CD4-positive, alpha-beta T cell (primary cell): ENCODE measurements at regions not wholly inside any gene's neighbourhood (a gene's known extent, or its start where the extent isn't known, plus 50 kb on each side); places are given as distances from the start of the nearest gene placed in this dataset.

Source experiments
- ATAC-seq: fragments of 200-7000 bp; cut with Tn5 transposase; one replicate; pipeline ENCODE4 v1.10.0; 2022; ENCODE audit warnings: mild to moderate bottlenecking; ENCODE audit not compliant: poor library complexity
- CTCF ChIA-PET: fragments of 350-600 bp; sonication (Branson Sonifier 250); formaldehyde crosslinking; loops from one replicate; lab custom pipeline; 2021; ENCODE audit warnings: antibody characterized with exemption, inconsistent platforms; lab: Charles Lee
- POLR2A ChIA-PET: fragments of 350-600 bp; sonication (Branson Sonifier 250); formaldehyde crosslinking; loops from one replicate; lab custom pipeline; 2021; ENCODE audit warnings: antibody characterized with exemption, inconsistent platforms; lab: Charles Lee
- DNase-seq, 14 experiments: peaks; one replicate each; pipeline ENCODE4 v3.0.0-alpha.2; 2013 to 2020; ENCODE audit warnings: mixed read lengths in 2 of 14
- H3K27ac ChIP-seq, 2 donors: one replicate each; pipeline versions ENCODE4 v1.5.1 to v1.7.0; 2013; ENCODE audit warnings: low read length in 2 of 2, low read depth in 1 of 2, mild to moderate bottlenecking in 1 of 2
- H3K27me3 ChIP-seq, 2 experiments: 1 replicate in 1 of 2; 2 replicates in 1 of 2; pipeline versions ENCODE4 v1.6.1 to v1.7.0; 2013; ENCODE audit warnings: low read length in 2 of 2, control low read depth in 1 of 2, mild to moderate bottlenecking in 1 of 2, moderate library complexity in 1 of 2; ENCODE audit not compliant: insufficient read depth in 2 of 2, control insufficient read depth in 1 of 2
- H3K36me3 ChIP-seq: one replicate; pipeline ENCODE4 v1.6.1; 2013; ENCODE audit warnings: low read length, control low read depth; ENCODE audit not compliant: insufficient read depth
- H3K4me1 ChIP-seq: one replicate; pipeline ENCODE4 v1.6.1; 2013; ENCODE audit warnings: low read length, control low read depth; ENCODE audit not compliant: insufficient read depth
- H3K4me3 ChIP-seq: one replicate; pipeline ENCODE4 v1.5.1; 2013; ENCODE audit warnings: mild to moderate bottlenecking, low read length, moderate library complexity
- H3K9me3 ChIP-seq, 2 experiments: 1 replicate in 1 of 2; 2 replicates in 1 of 2; pipeline versions ENCODE4 v1.6.1 to v1.7.0; 2013; ENCODE audit warnings: low read length in 2 of 2, mild to moderate bottlenecking in 2 of 2, control low read depth in 1 of 2, moderate library complexity in 1 of 2; ENCODE audit not compliant: control insufficient read depth in 1 of 2, insufficient read depth in 1 of 2
- H3K27ac Mint-ChIP-seq: one replicate; pipeline ENCODE4 v1.8.0; 2020; ENCODE audit warnings: mixed read lengths
- H3K27me3 Mint-ChIP-seq: one replicate; pipeline ENCODE4 v1.8.0; 2021; ENCODE audit warnings: mixed read lengths
- H3K36me3 Mint-ChIP-seq: one replicate; pipeline ENCODE4 v1.8.0; 2021; ENCODE audit warnings: low read depth, mixed read lengths
- H3K4me1 Mint-ChIP-seq: one replicate; pipeline ENCODE4 v1.8.0; 2021; ENCODE audit warnings: low read depth, mixed read lengths
- H3K4me3 Mint-ChIP-seq: one replicate; pipeline ENCODE4 v1.8.0; 2020; ENCODE audit warnings: mild to moderate bottlenecking, mixed read lengths
- H3K9me3 Mint-ChIP-seq: one replicate; pipeline ENCODE4 v1.8.0; 2020; ENCODE audit warnings: mixed read lengths
- intact Hi-C, 2 experiments: fragments of 100-400 bp; cut with DNase I in 1 of 2; cut with micrococcal nuclease in 1 of 2; formaldehyde crosslinking; loops; one replicate each; pipeline versions ENCODE4 v1.15.1 to v1.9.0; 2023 to 2025; cut with DNase I, micrococcal nuclease
- TF ChIP-seq, protein P1 (sequence below): fragments of 200-600 bp; IDR thresholded peaks from one replicate; pipeline ENCODE4 v1.8.0; 2022; ENCODE audit warnings: antibody characterized with exemption, mild to moderate bottlenecking

DNA sequence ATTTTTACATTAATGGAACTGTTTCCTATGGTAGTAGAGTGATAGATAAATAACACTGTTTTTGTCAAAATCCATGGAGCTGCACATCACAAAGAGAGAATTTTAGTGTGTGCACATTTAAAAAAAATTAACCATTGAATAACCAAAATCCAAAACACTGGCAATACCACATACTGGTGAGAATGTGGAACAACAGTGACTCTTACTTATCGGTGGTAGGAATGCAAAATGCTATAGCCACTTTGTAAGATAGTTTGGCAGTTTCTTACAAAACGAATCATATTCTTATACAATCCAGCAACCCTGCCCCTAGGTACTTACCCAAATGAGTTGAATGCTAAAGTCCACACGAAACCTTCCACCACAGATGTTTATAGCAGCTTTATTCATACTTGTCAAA is 229.6 kb upstream of the GPR101 start:
- no peaks in the 10 kb centered on the region for H3K4me1 Mint-ChIP-seq
- no peak overlapping the region for H3K27ac ChIP-seq
- H3K36me3 ChIP-seq = no peaks in the 10 kb centered on the region
- TF ChIP-seq, protein P1, sequence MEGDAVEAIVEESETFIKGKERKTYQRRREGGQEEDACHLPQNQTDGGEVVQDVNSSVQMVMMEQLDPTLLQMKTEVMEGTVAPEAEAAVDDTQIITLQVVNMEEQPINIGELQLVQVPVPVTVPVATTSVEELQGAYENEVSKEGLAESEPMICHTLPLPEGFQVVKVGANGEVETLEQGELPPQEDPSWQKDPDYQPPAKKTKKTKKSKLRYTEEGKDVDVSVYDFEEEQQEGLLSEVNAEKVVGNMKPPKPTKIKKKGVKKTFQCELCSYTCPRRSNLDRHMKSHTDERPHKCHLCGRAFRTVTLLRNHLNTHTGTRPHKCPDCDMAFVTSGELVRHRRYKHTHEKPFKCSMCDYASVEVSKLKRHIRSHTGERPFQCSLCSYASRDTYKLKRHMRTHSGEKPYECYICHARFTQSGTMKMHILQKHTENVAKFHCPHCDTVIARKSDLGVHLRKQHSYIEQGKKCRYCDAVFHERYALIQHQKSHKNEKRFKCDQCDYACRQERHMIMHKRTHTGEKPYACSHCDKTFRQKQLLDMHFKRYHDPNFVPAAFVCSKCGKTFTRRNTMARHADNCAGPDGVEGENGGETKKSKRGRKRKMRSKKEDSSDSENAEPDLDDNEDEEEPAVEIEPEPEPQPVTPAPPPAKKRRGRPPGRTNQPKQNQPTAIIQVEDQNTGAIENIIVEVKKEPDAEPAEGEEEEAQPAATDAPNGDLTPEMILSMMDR = no peak
- DNase-seq = no peak
- H3K27me3 Mint-ChIP-seq = no peaks in the 10 kb centered on the region
- no peaks in the 10 kb centered on the region for H3K4me1 ChIP-seq
- CTCF ChIA-PET = no interaction called here
- ATAC-seq = no peak
- no peak overlapping the region for H3K27ac Mint-ChIP-seq
- no peaks in the 10 kb centered on the region for H3K36me3 Mint-ChIP-seq
- no peaks in the 10 kb centered on the region for H3K9me3 ChIP-seq
- H3K27me3 ChIP-seq = no peaks in the 10 kb centered on the region
- intact Hi-C loops = no loop called here
- POLR2A ChIA-PET = no interaction called here
- no peak overlapping the region for H3K4me3 Mint-ChIP-seq
- H3K4me3 ChIP-seq = no peak overlapping the region
- no peaks in the 10 kb centered on the region for H3K9me3 Mint-ChIP-seq

DNA sequence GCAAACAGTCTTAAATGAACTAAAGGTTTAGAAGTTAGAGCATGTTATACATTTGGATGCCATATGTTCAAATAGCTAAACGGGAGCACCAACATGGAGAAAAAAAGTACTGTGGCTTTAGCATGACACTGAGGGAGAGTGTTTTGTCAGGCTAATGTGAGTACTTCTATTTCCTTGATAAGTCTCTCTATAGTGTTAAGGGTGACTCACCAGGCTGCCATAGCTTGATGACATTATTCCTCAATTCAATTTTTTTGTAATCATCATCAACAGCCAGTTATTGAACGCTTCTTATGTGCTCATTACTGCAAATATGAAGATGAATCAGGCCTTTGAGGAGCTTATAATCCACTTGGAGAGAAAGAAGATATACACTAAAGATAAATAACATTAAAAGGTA is 211.4 kb upstream of the GPR101 start:
- Histone ChIP-seq H3K4me3 (no peak overlapping the region), H3K27ac (no peak overlapping the region), H3K27me3 (no peaks in the 10 kb centered on the region), H3K4me1 (no peaks in the 10 kb centered on the region), H3K36me3 (no peaks in the 10 kb centered on the region), H3K9me3 (no peaks in the 10 kb centered on the region)
- Mint-ChIP-seq H3K9me3 (no peaks in the 10 kb centered on the region), H3K4me3 (no peak overlapping the region), H3K27me3 (no peaks in the 10 kb centered on the region), H3K27ac (no peak overlapping the region), H3K4me1 (no peaks in the 10 kb centered on the region), H3K36me3 (no peaks in the 10 kb centered on the region)
- intact Hi-C loops = no loop called here
- ChIA-PET CTCF (no interaction called here), POLR2A (interaction anchor here (0.5 kb wide), 1 partner anchor 253 kb away, joined by 3 read pairs; no protein-coding TSS in a partner anchor)
- ATAC-seq = no peak
- TF ChIP-seq, protein P1 = no peak
- no peak for DNase-seq

DNA sequence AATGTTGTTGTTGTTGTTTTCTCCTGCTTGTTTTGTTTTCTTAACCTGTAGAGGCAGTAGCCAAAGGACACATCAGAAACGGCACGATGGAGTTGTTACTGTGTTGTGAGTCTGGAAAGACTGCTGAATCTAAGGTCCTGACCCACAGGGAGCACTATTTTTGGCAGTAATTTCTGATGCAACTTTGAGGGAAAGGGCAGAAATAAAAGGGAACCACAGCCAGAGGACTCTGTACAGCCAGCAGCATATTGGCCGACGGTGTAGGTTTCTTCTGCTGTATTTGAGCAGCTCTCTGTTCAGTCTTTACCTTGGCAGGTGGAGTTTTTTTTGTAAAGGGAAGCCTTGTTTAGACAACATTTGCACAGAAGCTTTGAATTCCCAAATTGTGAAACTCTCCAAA is 203.0 kb upstream of the GPR101 start:
- ATAC-seq (no peak), DNase-seq (no peak)
- Histone ChIP-seq H3K4me1 (peaks cover 5% of the 10 kb centered on the region), H3K36me3 (no peaks in the 10 kb centered on the region), H3K4me3 (no peak overlapping the region), H3K9me3 (no peaks in the 10 kb centered on the region), H3K27ac (no peak overlapping the region), H3K27me3 (no peaks in the 10 kb centered on the region)
- Mint-ChIP-seq H3K27me3 (no peaks in the 10 kb centered on the region), H3K36me3 (no peaks in the 10 kb centered on the region), H3K4me3 (no peak overlapping the region), H3K9me3 (no peaks in the 10 kb centered on the region), H3K4me1 (peaks cover 51% of the 10 kb centered on the region), H3K27ac (peak overlapping the region; percentile 95)
- TF ChIP-seq, protein P1 = no peak
- ChIA-PET CTCF (no interaction called here), POLR2A (no interaction called here)
- intact Hi-C loops = no loop called here
